GM18517 (cell line): ENCODE measurements at regions not wholly inside any gene's neighbourhood (a gene's known extent, or its start where the extent isn't known, plus 50 kb on each side); places are given as distances from the start of the nearest gene placed in this dataset.

Experiments
- ATAC-seq: cut with Tn5 transposase; IDR thresholded peaks from one replicate; pipeline ENCODE4 v1.9.1; 2021; ENCODE audit warnings: mild to moderate bottlenecking, moderate library complexity; ENCODE audit not compliant: unreplicated experiment

GRCh38 chr10:21213381-21213780 is 312.1 kb downstream of the SKIDA1 start:
- no peak for ATAC-seq

GRCh38 chr10:21212912-21213311 is 312.6 kb downstream of the SKIDA1 start:
- ATAC-seq, result no peak

- ATAC-seq, result no peak
Measured at GRCh38 chr10:21212348-21212747, 313.1 kb downstream of the SKIDA1 start.

- no peak for ATAC-seq
Measured at GRCh38 chr10:21209495-21209894, 312.4 kb upstream of the NEBL start.

GRCh38 chr10:21208666-21209316 is 311.7 kb upstream of the NEBL start:
- no peak for ATAC-seq

- no peak for ATAC-seq
Measured at GRCh38 chr10:21207852-21208646, 310.9 kb upstream of the NEBL start.

GRCh38 chr10:21205328-21205727 is 308.2 kb upstream of the NEBL start:
- no peak for ATAC-seq

- no peak for ATAC-seq
Measured at GRCh38 chr10:21203473-21204107, 306.5 kb upstream of the NEBL start.

GRCh38 chr10:21202776-21203462 is 305.8 kb upstream of the NEBL start:
- no peak for ATAC-seq

GRCh38 chr10:21199501-21199900 is 302.4 kb upstream of the NEBL start:
- ATAC-seq, result no peak

GRCh38 chr10:21197838-21198237 is 300.7 kb upstream of the NEBL start:
- ATAC-seq, result no peak

GRCh38 chr10:21196822-21197395 is 299.8 kb upstream of the NEBL start:
- no peak for ATAC-seq

GRCh38 chr10:21195252-21195651 is 298.1 kb upstream of the NEBL start:
- no peak for ATAC-seq

- no peak for ATAC-seq
Measured at GRCh38 chr10:21194510-21194993, 297.4 kb upstream of the NEBL start.

GRCh38 chr10:21193196-21193595 is 296.1 kb upstream of the NEBL start:
- no peak for ATAC-seq

GRCh38 chr10:21191512-21191911 is 294.4 kb upstream of the NEBL start:
- no peak for ATAC-seq

GRCh38 chr10:21184984-21185383 is 287.9 kb upstream of the NEBL start:
- no peak for ATAC-seq

GRCh38 chr10:21184216-21184615 is 287.1 kb upstream of the NEBL start:
- no peak for ATAC-seq

- no peak for ATAC-seq
Measured at GRCh38 chr10:21183025-21183424, 285.9 kb upstream of the NEBL start.

- no peak for ATAC-seq
Measured at GRCh38 chr10:21181451-21181850, 284.3 kb upstream of the NEBL start.

- no peak for ATAC-seq
Measured at GRCh38 chr10:21180604-21181003, 283.5 kb upstream of the NEBL start.
